Ishikawa (cell line): ENCODE measurements at regions not wholly inside any gene's neighbourhood (a gene's known extent, or its start where the extent isn't known, plus 50 kb on each side); places are given as distances from the start of the nearest gene placed in this dataset.

ENCODE experiments used
- CEBPB ChIP-seq: IDR thresholded peaks from 2 replicates; pipeline ENCODE4 v1.6.1; 2012
- CREB1 ChIP-seq: IDR thresholded peaks from 2 replicates; pipeline ENCODE4 v1.6.1; 2012; ENCODE audit warnings: low read depth
- EGR1 ChIP-seq: IDR thresholded peaks from 2 replicates; pipeline ENCODE4 v1.6.1; 2012
- EP300 ChIP-seq: IDR thresholded peaks from 2 replicates; pipeline ENCODE4 v1.6.1; 2012; ENCODE audit warnings: borderline replicate concordance
- FOXM1 ChIP-seq: IDR thresholded peaks from 2 replicates; pipeline ENCODE4 v1.6.1; 2012; ENCODE audit warnings: low read depth, borderline replicate concordance
- NFIC ChIP-seq: IDR thresholded peaks from 2 replicates; pipeline ENCODE4 v1.6.1; 2012
- RAD21 ChIP-seq: IDR thresholded peaks from 2 replicates; pipeline ENCODE4 v1.6.1; 2012; ENCODE audit warnings: low read depth
- TAF1 ChIP-seq: IDR thresholded peaks from 2 replicates; pipeline ENCODE4 v1.6.1; 2012; ENCODE audit warnings: low read depth, mild to moderate bottlenecking
- TCF12 ChIP-seq: IDR thresholded peaks from 2 replicates; pipeline ENCODE4 v1.6.1; 2012; ENCODE audit warnings: low read depth
- TEAD4 ChIP-seq: IDR thresholded peaks from 2 replicates; pipeline ENCODE4 v1.6.1; 2012
- YY1 ChIP-seq: IDR thresholded peaks from 2 replicates; pipeline ENCODE4 v1.6.1; 2012; ENCODE audit warnings: low read depth
- ZBTB7A ChIP-seq: IDR thresholded peaks from 2 replicates; pipeline ENCODE4 v1.6.1; 2012; ENCODE audit warnings: low read depth
- TF ChIP-seq, protein P1 (sequence below): IDR thresholded peaks from 2 replicates; pipeline ENCODE4 v1.6.1; 2012; ENCODE audit warnings: low read depth, mild to moderate bottlenecking
- TF ChIP-seq, protein P2 (sequence below): IDR thresholded peaks from 2 replicates; pipeline ENCODE4 v1.6.1; 2012
- TF ChIP-seq, protein P3 (sequence below): IDR thresholded peaks from 2 replicates; pipeline ENCODE4 v1.6.1; 2012

DNA sequence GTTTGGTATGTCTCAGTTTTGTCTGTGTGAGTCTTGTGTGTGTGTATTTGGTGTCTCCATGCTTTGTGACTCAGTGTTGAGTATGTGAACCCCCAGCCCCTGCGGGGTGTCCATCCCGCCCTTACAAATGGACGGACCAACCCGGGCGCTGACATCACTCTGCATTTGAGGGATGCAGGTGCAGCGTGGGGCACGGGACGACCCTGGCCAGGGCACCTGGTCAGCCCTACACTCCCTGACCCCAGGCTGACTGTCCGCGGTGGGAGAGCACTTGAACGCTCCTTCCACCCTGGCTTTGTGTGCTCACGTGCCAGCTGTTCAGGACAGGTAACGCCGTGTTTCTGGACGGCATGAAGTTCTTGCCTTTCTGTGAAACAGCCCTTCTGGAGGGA is 369.0 kb downstream of the BRD1 start:
- no peak for TF ChIP-seq TEAD4
- TF ChIP-seq RAD21, result no peak
- TF ChIP-seq YY1, result no peak
- TF ChIP-seq NFIC, result no peak
- no peak for TF ChIP-seq CREB1
- no peak for TF ChIP-seq EGR1
- TF ChIP-seq EP300, result no peak
- TF ChIP-seq, protein P1, sequence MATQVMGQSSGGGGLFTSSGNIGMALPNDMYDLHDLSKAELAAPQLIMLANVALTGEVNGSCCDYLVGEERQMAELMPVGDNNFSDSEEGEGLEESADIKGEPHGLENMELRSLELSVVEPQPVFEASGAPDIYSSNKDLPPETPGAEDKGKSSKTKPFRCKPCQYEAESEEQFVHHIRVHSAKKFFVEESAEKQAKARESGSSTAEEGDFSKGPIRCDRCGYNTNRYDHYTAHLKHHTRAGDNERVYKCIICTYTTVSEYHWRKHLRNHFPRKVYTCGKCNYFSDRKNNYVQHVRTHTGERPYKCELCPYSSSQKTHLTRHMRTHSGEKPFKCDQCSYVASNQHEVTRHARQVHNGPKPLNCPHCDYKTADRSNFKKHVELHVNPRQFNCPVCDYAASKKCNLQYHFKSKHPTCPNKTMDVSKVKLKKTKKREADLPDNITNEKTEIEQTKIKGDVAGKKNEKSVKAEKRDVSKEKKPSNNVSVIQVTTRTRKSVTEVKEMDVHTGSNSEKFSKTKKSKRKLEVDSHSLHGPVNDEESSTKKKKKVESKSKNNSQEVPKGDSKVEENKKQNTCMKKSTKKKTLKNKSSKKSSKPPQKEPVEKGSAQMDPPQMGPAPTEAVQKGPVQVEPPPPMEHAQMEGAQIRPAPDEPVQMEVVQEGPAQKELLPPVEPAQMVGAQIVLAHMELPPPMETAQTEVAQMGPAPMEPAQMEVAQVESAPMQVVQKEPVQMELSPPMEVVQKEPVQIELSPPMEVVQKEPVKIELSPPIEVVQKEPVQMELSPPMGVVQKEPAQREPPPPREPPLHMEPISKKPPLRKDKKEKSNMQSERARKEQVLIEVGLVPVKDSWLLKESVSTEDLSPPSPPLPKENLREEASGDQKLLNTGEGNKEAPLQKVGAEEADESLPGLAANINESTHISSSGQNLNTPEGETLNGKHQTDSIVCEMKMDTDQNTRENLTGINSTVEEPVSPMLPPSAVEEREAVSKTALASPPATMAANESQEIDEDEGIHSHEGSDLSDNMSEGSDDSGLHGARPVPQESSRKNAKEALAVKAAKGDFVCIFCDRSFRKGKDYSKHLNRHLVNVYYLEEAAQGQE, result no peak
- no peak for TF ChIP-seq ZBTB7A
- TF ChIP-seq, protein P2, sequence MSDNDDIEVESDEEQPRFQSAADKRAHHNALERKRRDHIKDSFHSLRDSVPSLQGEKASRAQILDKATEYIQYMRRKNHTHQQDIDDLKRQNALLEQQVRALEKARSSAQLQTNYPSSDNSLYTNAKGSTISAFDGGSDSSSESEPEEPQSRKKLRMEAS, result no peak
- no peak for TF ChIP-seq TCF12
- no peak for TF ChIP-seq FOXM1
- TF ChIP-seq TAF1, result no peak

DNA sequence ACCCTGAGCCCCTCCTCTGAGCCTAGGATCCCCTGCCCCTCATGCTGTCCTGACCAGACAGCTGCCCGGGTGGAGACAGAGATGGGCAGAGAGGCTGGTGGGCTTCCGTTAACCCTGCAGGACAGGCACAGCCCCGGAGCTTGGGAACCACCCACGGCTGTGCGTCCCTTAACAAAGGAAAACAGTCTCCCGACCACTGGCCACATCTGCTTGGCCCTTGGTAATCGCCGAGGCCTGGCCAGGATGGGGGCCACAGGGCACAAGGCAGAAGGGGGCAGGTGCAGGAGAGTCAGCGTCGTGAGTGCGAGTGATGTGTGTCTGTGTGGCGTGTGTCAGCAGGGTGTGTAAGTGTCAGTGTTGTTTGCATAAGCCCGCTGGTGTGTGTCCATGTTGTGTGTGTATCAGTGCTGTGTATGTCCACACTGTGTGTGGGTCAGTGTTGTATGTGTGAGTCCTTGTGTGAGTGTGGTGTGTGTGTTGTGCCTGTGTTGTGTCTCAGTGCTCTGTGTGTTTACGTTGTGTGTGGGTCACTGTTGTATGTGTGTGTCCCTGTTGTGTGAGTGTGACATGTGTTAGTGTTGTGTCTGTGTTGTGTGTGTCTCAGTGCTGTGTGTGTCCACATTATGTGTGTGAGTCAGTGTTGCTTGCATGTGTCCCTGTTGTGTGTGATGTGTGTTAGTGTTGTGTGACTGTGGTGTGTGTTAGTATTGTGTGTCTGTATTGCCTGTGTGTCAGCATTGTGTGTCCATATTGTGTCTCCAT is 369.5 kb downstream of the BRD1 start:
- no peak for TF ChIP-seq TCF12
- no peak for TF ChIP-seq EP300
- TF ChIP-seq CREB1, result no peak
- TF ChIP-seq TAF1, result no peak
- TF ChIP-seq, protein P2, result no peak
- TF ChIP-seq, protein P1, result no peak
- no peak for TF ChIP-seq YY1
- no peak for TF ChIP-seq EGR1
- TF ChIP-seq NFIC, result no peak
- TF ChIP-seq CEBPB, result no peak
- no peak for TF ChIP-seq ZBTB7A
- no peak for TF ChIP-seq RAD21
- TF ChIP-seq FOXM1, result no peak
- no peak for TF ChIP-seq TEAD4
- TF ChIP-seq, protein P3, sequence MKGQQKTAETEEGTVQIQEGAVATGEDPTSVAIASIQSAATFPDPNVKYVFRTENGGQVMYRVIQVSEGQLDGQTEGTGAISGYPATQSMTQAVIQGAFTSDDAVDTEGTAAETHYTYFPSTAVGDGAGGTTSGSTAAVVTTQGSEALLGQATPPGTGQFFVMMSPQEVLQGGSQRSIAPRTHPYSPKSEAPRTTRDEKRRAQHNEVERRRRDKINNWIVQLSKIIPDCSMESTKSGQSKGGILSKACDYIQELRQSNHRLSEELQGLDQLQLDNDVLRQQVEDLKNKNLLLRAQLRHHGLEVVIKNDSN, result no peak

DNA sequence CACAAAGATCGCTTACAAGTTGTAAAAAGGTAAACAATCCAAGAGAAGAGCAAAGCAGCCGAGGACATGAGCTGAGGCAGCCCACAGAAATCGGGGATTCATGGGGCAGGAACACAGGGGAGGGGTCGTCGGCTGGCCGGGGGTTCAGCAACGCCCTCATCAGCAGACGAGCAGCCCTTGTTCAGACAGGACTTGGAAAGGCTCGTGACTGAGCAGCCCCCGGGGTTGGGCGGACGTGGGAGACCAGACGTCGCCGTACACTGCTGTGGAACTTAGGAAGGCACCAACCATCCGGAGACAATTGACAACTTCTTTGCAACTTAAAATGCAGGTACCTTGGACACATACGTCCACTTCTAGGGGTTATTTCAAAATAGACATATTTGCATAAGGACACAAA is 370.5 kb downstream of the BRD1 start:
- TF ChIP-seq, protein P3, result no peak
- TF ChIP-seq RAD21, result no peak
- no peak for TF ChIP-seq EP300
- no peak for TF ChIP-seq TAF1
- TF ChIP-seq CEBPB, result no peak
- no peak for TF ChIP-seq FOXM1
- TF ChIP-seq, protein P1, result no peak
- TF ChIP-seq ZBTB7A, result no peak
- TF ChIP-seq EGR1, result no peak
- TF ChIP-seq, protein P2, result no peak
- no peak for TF ChIP-seq TEAD4
- TF ChIP-seq YY1, result no peak
- TF ChIP-seq TCF12, result no peak
